Keratinocyte (primary cell): ENCODE measurements at regions not wholly inside any gene's neighbourhood (a gene's known extent, or its start where the extent isn't known, plus 50 kb on each side); places are given as distances from the start of the nearest gene placed in this dataset.

Experiments used
- DNase-seq: peaks from one replicate; pipeline ENCODE4 v3.0.0-alpha.2; 2011; ENCODE audit warnings: low read depth, missing footprints, low spot score
- FAIRE-seq: peaks from 2 replicates; lab custom pipeline; 2011; peaks lifted over from hg19 to GRCh38; lab: Jason Lieb, UNC
- H2AFZ ChIP-seq: 2 replicates; pipeline ENCODE4 v1.6.0; 2012; ENCODE audit warnings: low read length, control low read depth, inconsistent platforms; ENCODE audit not compliant: control insufficient read depth
- H3K27ac ChIP-seq: 2 replicates; pipeline ENCODE4 v1.5.1; 2011; ENCODE audit warnings: low read length; ENCODE audit not compliant: control insufficient read depth, insufficient read depth
- H3K27me3 ChIP-seq: 3 replicates; pipeline ENCODE4 v1.6.0; 2011; ENCODE audit warnings: low read length; ENCODE audit not compliant: control insufficient read depth, insufficient read depth; ENCODE audit errors: extremely low read depth
- H3K36me3 ChIP-seq, 2 experiments: 2 replicates in 1 of 2; 3 replicates in 1 of 2; pipeline ENCODE4 v1.5.1; 2011; ENCODE audit warnings: low read length in 2 of 2, mild to moderate bottlenecking in 1 of 2; ENCODE audit not compliant: control insufficient read depth in 2 of 2, insufficient read depth in 2 of 2; ENCODE audit errors: extremely low read depth in 1 of 2
- H3K4me1 ChIP-seq: 3 replicates; pipeline ENCODE4 v1.5.1; 2011; ENCODE audit warnings: low read length; ENCODE audit not compliant: control insufficient read depth, insufficient read depth; ENCODE audit errors: extremely low read depth
- H3K4me2 ChIP-seq: 3 replicates; pipeline ENCODE4 v1.6.0; 2011; ENCODE audit warnings: low read depth, low read length; ENCODE audit not compliant: control insufficient read depth, insufficient read depth; ENCODE audit errors: extremely low read depth
- H3K4me3 ChIP-seq, 3 experiments: fragments of 200-600 bp in 1 of 3; sonication (generic) in 1 of 3; 2 replicates in 2 of 3; 3 replicates in 1 of 3; pipeline ENCODE4 v1.5.1; 2011 to 2016; ENCODE audit warnings: low read length in 3 of 3, mild to moderate bottlenecking in 3 of 3, control low read depth in 2 of 3, inconsistent platforms in 1 of 3, low read depth in 1 of 3, mixed read lengths in 1 of 3, mixed run types in 1 of 3, moderate library complexity in 1 of 3; ENCODE audit not compliant: control insufficient read depth in 2 of 3, insufficient read depth in 2 of 3; ENCODE audit errors: extremely low read depth in 1 of 3
- H3K79me2 ChIP-seq: 2 replicates; pipeline ENCODE4 v1.6.0; 2012; ENCODE audit warnings: low read length; ENCODE audit not compliant: control insufficient read depth, insufficient read depth
- H3K9ac ChIP-seq: 3 replicates; pipeline ENCODE4 v1.6.0; 2011; ENCODE audit warnings: low read length; ENCODE audit not compliant: control insufficient read depth, insufficient read depth; ENCODE audit errors: extremely low read depth
- H3K9me1 ChIP-seq: 3 replicates; pipeline ENCODE4 v1.6.0; 2011; ENCODE audit warnings: low read length; ENCODE audit not compliant: control insufficient read depth, insufficient read depth; ENCODE audit errors: extremely low read depth
- H3K9me3 ChIP-seq: 2 replicates; pipeline ENCODE4 v1.5.1; 2012; ENCODE audit warnings: low read depth, low read length; ENCODE audit not compliant: control insufficient read depth
- H4K20me1 ChIP-seq: 3 replicates; pipeline ENCODE4 v1.6.0; 2011; ENCODE audit warnings: low read length; ENCODE audit not compliant: control insufficient read depth, insufficient read depth; ENCODE audit errors: extremely low read depth
- CTCF ChIP-seq, 3 experiments: IDR thresholded peaks in 1 of 3; conservative IDR thresholded peaks in 1 of 3; optimal IDR thresholded peaks in 1 of 3; 2 replicates in 2 of 3; 3 replicates in 1 of 3; pipeline versions ENCODE3 to v1.5.1; 2011; ENCODE audit warnings: low read length in 3 of 3, mild to moderate bottlenecking in 3 of 3, moderate library complexity in 2 of 3, control low read depth in 1 of 3, inconsistent platforms in 1 of 3; ENCODE audit not compliant: insufficient read depth in 2 of 3; ENCODE audit errors: extremely low read depth in 1 of 3
- EZH2 ChIP-seq: IDR thresholded peaks from one replicate; pipeline ENCODE4 v1.6.1; 2012; ENCODE audit warnings: inconsistent platforms, mild to moderate bottlenecking, low read length, moderate library complexity
- dilution Hi-C: fragments of 300-500 bp; cut with MboI; formaldehyde crosslinking; loops from one replicate; pipeline ENCODE4 v1.7.0; 2020; ENCODE audit warnings: low sequenced_read_pairs; ENCODE audit not compliant: extremely low pct_ligation_motif_present

DNA sequence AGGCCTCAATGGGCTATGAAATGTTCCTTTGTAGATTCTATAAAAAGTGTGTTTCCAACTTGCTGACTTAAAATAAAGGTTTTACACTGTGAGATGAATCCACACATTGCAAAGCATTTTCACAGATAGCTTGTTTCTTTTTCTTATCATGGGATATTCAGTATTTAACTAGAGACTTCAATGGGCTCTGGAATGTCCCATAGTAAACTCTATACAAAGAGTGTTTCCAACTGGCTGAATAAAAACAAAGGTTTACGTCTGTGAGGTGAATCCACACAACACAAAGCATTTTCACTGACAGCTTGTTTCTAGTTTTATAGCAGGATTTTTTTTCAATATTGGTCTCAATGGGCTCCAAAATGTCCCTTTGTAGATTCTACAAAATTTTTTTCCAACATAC is 550.1 kb downstream of the KCNJ18 start:
- FAIRE-seq, result no peak
- Histone ChIP-seq H3K79me2 (no peaks in the 10 kb centered on the region), H3K27ac (no peak overlapping the region)

DNA sequence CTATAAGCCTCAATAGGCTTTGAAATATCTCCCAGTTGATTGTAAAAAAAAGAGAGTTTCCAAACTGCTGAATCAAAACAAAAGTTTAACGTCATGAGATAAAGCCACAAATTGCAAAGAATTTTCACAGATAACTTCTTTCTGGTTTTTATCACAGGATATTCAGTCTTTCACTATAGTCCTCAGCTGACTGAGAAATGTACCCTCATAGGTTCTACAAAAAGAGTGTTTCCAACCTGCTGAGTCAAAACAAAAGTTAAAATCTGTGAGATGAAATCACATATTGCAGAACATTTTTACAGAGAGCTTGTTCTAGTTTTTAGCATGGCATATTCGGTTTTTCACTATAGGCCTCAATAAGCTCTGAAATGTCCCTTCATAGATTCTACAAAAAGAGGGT is 559.2 kb downstream of the KCNJ18 start:
- no peak overlapping the region for H3K4me3 ChIP-seq
- no peak overlapping the region for H3K9ac ChIP-seq
- H3K9me3 ChIP-seq, result no peaks in the 10 kb centered on the region
- H2AFZ ChIP-seq, result no peak overlapping the region
- H3K36me3 ChIP-seq, result no peaks in the 10 kb centered on the region
- FAIRE-seq, result no peak
- no peaks in the 10 kb centered on the region for H3K9me1 ChIP-seq
- no peaks in the 10 kb centered on the region for H3K4me1 ChIP-seq
- dilution Hi-C loops, result no loop called here
- no peaks in the 10 kb centered on the region for H3K27me3 ChIP-seq
- TF ChIP-seq CTCF (optimal IDR thresholded peaks at IDR 0.05 in 1 of 3, IDR thresholded peaks at IDR 0.05 in 1 of 3, conservative IDR thresholded peaks at IDR 0.05 in 1 of 3; ENCODE audit: extremely low read depth in 1 of 3, insufficient read depth in 2 of 3, low read length in 3 of 3) (no peak), EZH2 (no peak)
- DNase-seq, result no peak
- no peaks in the 10 kb centered on the region for H3K79me2 ChIP-seq
- no peak overlapping the region for H3K27ac ChIP-seq
- no peak overlapping the region for H3K4me2 ChIP-seq
- no peaks in the 10 kb centered on the region for H4K20me1 ChIP-seq

More for the DNA sequence above, 550.1 kb downstream of the KCNJ18 start:
- TF ChIP-seq EZH2 (no peak), CTCF (optimal IDR thresholded peaks at IDR 0.05 in 1 of 3, IDR thresholded peaks at IDR 0.05 in 1 of 3, conservative IDR thresholded peaks at IDR 0.05 in 1 of 3; ENCODE audit: extremely low read depth in 1 of 3, insufficient read depth in 2 of 3, low read length in 3 of 3) (no peak)
- Histone ChIP-seq H3K4me1 (no peaks in the 10 kb centered on the region), H3K9me3 (peaks cover 2% of the 10 kb centered on the region), H3K4me3 (no peak overlapping the region), H4K20me1 (no peaks in the 10 kb centered on the region), H3K36me3 (no peaks in the 10 kb centered on the region), H3K4me2 (no peak overlapping the region), H3K27me3 (no peaks in the 10 kb centered on the region), H3K9me1 (no peaks in the 10 kb centered on the region), H3K9ac (no peak overlapping the region), H2AFZ (no peak overlapping the region)
- no peak for DNase-seq
- dilution Hi-C loops, result no loop called here
